Endodermal cell (in vitro differentiated cells): ENCODE measurements at regions not wholly inside any gene's neighbourhood (a gene's known extent, or its start where the extent isn't known, plus 50 kb on each side); places are given as distances from the start of the nearest gene placed in this dataset.

Experiments used
- DNase-seq: peaks from one replicate; pipeline ENCODE4 v3.0.0-alpha.2; 2017
- H3K27ac ChIP-seq: 2 replicates; pipeline ENCODE4 v1.5.1; 2013; ENCODE audit warnings: mild to moderate bottlenecking, low read depth, low read length, moderate library complexity
- H3K27me3 ChIP-seq: 2 replicates; pipeline ENCODE4 v1.6.1; 2013; ENCODE audit warnings: mild to moderate bottlenecking, low read length, moderate library complexity; ENCODE audit not compliant: insufficient read depth, control insufficient read depth, poor library complexity, severe bottlenecking
- H3K36me3 ChIP-seq: 2 replicates; pipeline ENCODE4 v1.7.0; 2013; ENCODE audit warnings: mild to moderate bottlenecking, low read length, moderate library complexity; ENCODE audit not compliant: control insufficient read depth, insufficient read depth
- H3K4me1 ChIP-seq: one replicate; pipeline ENCODE4 v1.7.0; 2013; ENCODE audit warnings: low read length; ENCODE audit not compliant: control insufficient read depth, insufficient read depth
- H3K4me3 ChIP-seq: 2 replicates; pipeline ENCODE4 v1.5.1; 2013; ENCODE audit warnings: mild to moderate bottlenecking, low read length, moderate library complexity
- H3K9ac ChIP-seq: 2 replicates; pipeline ENCODE4 v1.6.1; 2013; ENCODE audit warnings: mild to moderate bottlenecking, low read length, moderate library complexity; ENCODE audit not compliant: poor library complexity, severe bottlenecking; ENCODE audit errors: extremely low read depth
- H3K9me3 ChIP-seq: 2 replicates; pipeline ENCODE4 v1.6.1; 2013; ENCODE audit warnings: mild to moderate bottlenecking, low read length, moderate library complexity; ENCODE audit not compliant: control insufficient read depth
- H3K27ac Mint-ChIP-seq: 2 replicates; pipeline ENCODE4 v1.8.0; 2020; ENCODE audit warnings: mixed read lengths
- H3K27me3 Mint-ChIP-seq: 2 replicates; pipeline ENCODE4 v1.8.0; 2021; ENCODE audit warnings: mild to moderate bottlenecking, mixed read lengths; ENCODE audit not compliant: insufficient read depth
- H3K36me3 Mint-ChIP-seq: 2 replicates; pipeline ENCODE4 v1.8.0; 2020; ENCODE audit warnings: low read depth, mixed read lengths
- H3K4me1 Mint-ChIP-seq: 2 replicates; pipeline ENCODE4 v1.8.0; 2020; ENCODE audit warnings: mixed read lengths
- H3K4me3 Mint-ChIP-seq: 2 replicates; pipeline ENCODE4 v1.8.0; 2020; ENCODE audit warnings: mild to moderate bottlenecking, moderate library complexity, mixed read lengths
- H3K9me3 Mint-ChIP-seq: 2 replicates; pipeline ENCODE4 v1.8.0; 2020; ENCODE audit warnings: mild to moderate bottlenecking, mixed read lengths
- CTCF ChIP-seq: fragments of 200-600 bp; sonication (generic); conservative IDR thresholded peaks from 2 replicates; pipeline ENCODE4 v1.5.0; 2021; ENCODE audit warnings: antibody characterized with exemption, mild to moderate bottlenecking
- WGBS, 2 experiments: methylation state at CpG; one replicate each; pipeline versions ENCODE4 v1.1.5 to v1.1.7; 2013; ENCODE audit warnings: missing lambda C conversion rate in 2 of 2, mixed read lengths in 1 of 2; ENCODE audit not compliant: insufficient coverage in 1 of 2, insufficient read length in 1 of 2; 5-methylcytosine and 5-hydroxymethylcytosine counted together

GRCh38 chr1:118692143-118692542 lies 296.0 kb downstream of the TBX15 start:
- Histone ChIP-seq H3K27ac (no peak overlapping the region), H3K9ac (no peak overlapping the region), H3K9me3 (no peaks in the 10 kb centered on the region), H3K27me3 (no peaks in the 10 kb centered on the region), H3K4me3 (no peak overlapping the region), H3K4me1 (no peaks in the 10 kb centered on the region), H3K36me3 (no peaks in the 10 kb centered on the region)
- Mint-ChIP-seq H3K36me3 (no peaks in the 10 kb centered on the region), H3K27me3 (no peaks in the 10 kb centered on the region), H3K9me3 (peaks cover 4% of the 10 kb centered on the region), H3K27ac (no peak overlapping the region), H3K4me3 (no peak overlapping the region), H3K4me1 (no peaks in the 10 kb centered on the region)
- WGBS, 2 experiments, result 88% methylated on average over 1 of the region's 1 CpG; no CpG with 5 or more reads in 1 of the 2 experiments
- TF ChIP-seq CTCF, result no peak
- no peak for DNase-seq

GRCh38 chr1:118688891-118689290 lies 299.3 kb downstream of the TBX15 start:
- TF ChIP-seq CTCF, result no peak
- Histone ChIP-seq H3K4me3 (no peak overlapping the region), H3K9ac (no peak overlapping the region), H3K27me3 (no peaks in the 10 kb centered on the region), H3K36me3 (no peaks in the 10 kb centered on the region), H3K9me3 (no peaks in the 10 kb centered on the region), H3K4me1 (no peaks in the 10 kb centered on the region), H3K27ac (no peak overlapping the region)
- no peak for DNase-seq
- H3K27me3 Mint-ChIP-seq, result no peaks in the 10 kb centered on the region
- no peak overlapping the region for H3K27ac Mint-ChIP-seq
- 90 to 95% methylated on average over 1 to 2 of the region's 2 CpGs for WGBS, 2 experiments
- no peak overlapping the region for H3K4me3 Mint-ChIP-seq
- no peaks in the 10 kb centered on the region for H3K36me3 Mint-ChIP-seq
- H3K4me1 Mint-ChIP-seq, result no peaks in the 10 kb centered on the region
- no peaks in the 10 kb centered on the region for H3K9me3 Mint-ChIP-seq

- 82% methylated on average over 2 of the region's 2 CpGs; no CpG with 5 or more reads in 1 of the 2 experiments for WGBS, 2 experiments
- no peaks in the 10 kb centered on the region for H3K27me3 ChIP-seq
- Mint-ChIP-seq H3K36me3 (no peaks in the 10 kb centered on the region), H3K4me3 (no peak overlapping the region), H3K27me3 (no peaks in the 10 kb centered on the region), H3K4me1 (no peaks in the 10 kb centered on the region), H3K27ac (no peak overlapping the region), H3K9me3 (no peaks in the 10 kb centered on the region)
- H3K4me3 ChIP-seq, result no peak overlapping the region
- no peak overlapping the region for H3K27ac ChIP-seq
- H3K9ac ChIP-seq, result no peak overlapping the region
- H3K9me3 ChIP-seq, result no peaks in the 10 kb centered on the region
- TF ChIP-seq CTCF, result no peak
- H3K4me1 ChIP-seq, result no peaks in the 10 kb centered on the region
- H3K36me3 ChIP-seq, result no peaks in the 10 kb centered on the region
- no peak for DNase-seq
These were observed 326.3 kb downstream of the TBX15 start for GRCh38 chr1:118661769-118662320.
